GM23338 (cell line): ENCODE measurements at regions not wholly inside any gene's neighbourhood (a gene's known extent, or its start where the extent isn't known, plus 50 kb on each side); places are given as distances from the start of the nearest gene placed in this dataset.

Experiments
- ATAC-seq: fragments of 200-7000 bp; cut with Tn5 transposase; 3 replicates; pipeline ENCODE4 v1.9.1; 2020
- DNase-seq: peaks from one replicate; pipeline ENCODE4 v3.0.0-alpha.2; 2015; ENCODE audit warnings: low spot score
- H2AFZ ChIP-seq: fragments of 200-600 bp; sonication (generic); 2 replicates; pipeline ENCODE4 v1.8.0; 2016; ENCODE audit warnings: antibody characterized with exemption, mild to moderate bottlenecking, moderate library complexity
- H3F3A ChIP-seq: fragments of 200-600 bp; sonication (generic); replicated peaks from 2 replicates; pipeline ENCODE4 v1.8.0; 2017; ENCODE audit warnings: antibody characterized with exemption, mixed run types, low read depth
- H3K27ac ChIP-seq: fragments of 200-600 bp; sonication (generic); 2 replicates; pipeline ENCODE4 v1.6.1; 2016; ENCODE audit warnings: low read depth
- H3K27me3 ChIP-seq: fragments of 200-600 bp; sonication (generic); 2 replicates; pipeline ENCODE4 v1.8.0; 2016; ENCODE audit warnings: mild to moderate bottlenecking, mixed run types, moderate library complexity; ENCODE audit not compliant: insufficient read depth
- H3K36me3 ChIP-seq: fragments of 200-600 bp; sonication (generic); 2 replicates; pipeline ENCODE4 v1.8.0; 2016; ENCODE audit warnings: mild to moderate bottlenecking; ENCODE audit not compliant: insufficient read depth
- H3K4me1 ChIP-seq: fragments of 200-600 bp; sonication (generic); 2 replicates; pipeline ENCODE4 v1.8.0; 2016; ENCODE audit warnings: mild to moderate bottlenecking, moderate library complexity; ENCODE audit not compliant: insufficient read depth
- H3K4me2 ChIP-seq: fragments of 200-600 bp; sonication (generic); 2 replicates; pipeline ENCODE4 v1.7.1; 2017; ENCODE audit warnings: mixed run types
- H3K4me3 ChIP-seq: fragments of 200-600 bp; sonication (generic); 2 replicates; pipeline ENCODE4 v1.6.1; 2016; ENCODE audit warnings: mixed run types
- H3K79me2 ChIP-seq: fragments of 200-600 bp; sonication (generic); replicated peaks from 2 replicates; pipeline ENCODE4 v1.8.0; 2017; ENCODE audit warnings: mild to moderate bottlenecking; ENCODE audit not compliant: insufficient read depth
- H3K9me2 ChIP-seq: fragments of 200-600 bp; sonication (generic); 2 replicates; pipeline ENCODE4 v1.8.0; 2017; ENCODE audit not compliant: insufficient read depth
- H4K20me1 ChIP-seq: fragments of 200-600 bp; sonication (generic); replicated peaks from 2 replicates; pipeline ENCODE4 v1.8.0; 2017; ENCODE audit warnings: mild to moderate bottlenecking; ENCODE audit not compliant: insufficient read depth
- H3K27ac Mint-ChIP-seq: 2 replicates; pipeline ENCODE4 v1.8.0; 2020; ENCODE audit warnings: inconsistent platforms, mild to moderate bottlenecking, moderate library complexity, mixed read lengths
- H3K27me3 Mint-ChIP-seq: 3 replicates; pipeline ENCODE4 v1.8.0; 2022; ENCODE audit warnings: low read depth, mild to moderate bottlenecking, moderate library complexity, mixed read lengths, inconsistent platforms; ENCODE audit not compliant: insufficient read depth, poor library complexity
- H3K36me3 Mint-ChIP-seq: 3 replicates; pipeline ENCODE4 v1.8.0; 2021; ENCODE audit warnings: low read depth, mild to moderate bottlenecking, inconsistent platforms, moderate library complexity, mixed read lengths
- H3K4me1 Mint-ChIP-seq: 3 replicates; pipeline ENCODE4 v1.8.0; 2020; ENCODE audit warnings: mild to moderate bottlenecking, inconsistent platforms, mixed read lengths
- H3K4me3 Mint-ChIP-seq: 3 replicates; pipeline ENCODE4 v1.8.0; 2021; ENCODE audit warnings: moderate library complexity, mild to moderate bottlenecking, inconsistent platforms, mixed read lengths
- H3K9me3 Mint-ChIP-seq: 3 replicates; pipeline ENCODE4 v1.8.0; 2020; ENCODE audit warnings: moderate library complexity, mild to moderate bottlenecking, inconsistent platforms, mixed read lengths
- TF ChIP-seq, protein P1 (sequence below), 2 experiments: fragments of 200-600 bp in 1 of 2; sonication (generic) in 1 of 2; conservative IDR thresholded peaks; 2 replicates each; pipeline versions ENCODE4 v1.5.1 to v1.6.1; 2016 to 2017; ENCODE audit warnings: antibody characterized with exemption in 2 of 2, low read depth in 2 of 2, mild to moderate bottlenecking in 2 of 2, moderate library complexity in 1 of 2
- TF ChIP-seq, protein P2 (sequence below): fragments of 250-450 bp; sonication (Bioruptor Pico); IDR thresholded peaks from 2 replicates; pipeline ENCODE4 v1.5.0; 2020; ENCODE audit warnings: mild to moderate bottlenecking, moderate library complexity

DNA sequence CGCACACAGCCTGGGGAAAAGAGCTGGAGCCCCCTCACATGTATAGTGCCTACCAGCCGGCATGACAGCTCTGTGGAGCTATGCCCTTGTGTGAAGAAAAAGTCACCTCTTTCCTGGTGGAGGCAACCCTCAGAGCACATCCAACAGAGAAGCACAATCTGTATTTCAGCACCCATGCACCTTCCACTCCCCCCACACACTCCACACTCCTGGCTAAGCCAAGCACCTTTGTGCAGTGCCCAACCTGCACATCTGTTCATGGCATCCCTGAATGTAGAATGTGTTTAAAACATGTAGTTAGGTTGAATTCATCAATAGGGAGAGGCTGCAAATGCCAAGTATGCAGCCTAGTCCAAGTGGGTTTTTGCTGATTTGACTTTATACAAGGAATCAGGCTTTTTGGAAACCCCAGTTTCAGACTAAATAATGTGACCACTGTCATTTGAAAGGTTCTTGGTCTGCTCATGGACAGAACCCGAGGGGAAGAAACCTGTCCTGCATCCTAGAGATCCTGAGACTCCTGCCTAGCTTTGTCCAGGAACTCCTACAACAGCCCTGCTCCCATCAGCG, 197.1 kb downstream of the TOMM20 start:
- Histone ChIP-seq H3F3A (no peaks in the 10 kb centered on the region), H3K4me1 (peaks cover 4% of the 10 kb centered on the region; the same call in 1 of the 2 replicates), H2AFZ (no peak overlapping the region), H3K27ac (no peak overlapping the region), H3K36me3 (no peaks in the 10 kb centered on the region), H3K79me2 (no peaks in the 10 kb centered on the region), H3K27me3 (no peaks in the 10 kb centered on the region), H3K9me2 (no peaks in the 10 kb centered on the region), H3K4me3 (no peak overlapping the region), H4K20me1 (no peaks in the 10 kb centered on the region), H3K4me2 (no peak overlapping the region)
- ATAC-seq (no peak), DNase-seq (no peak)
- Mint-ChIP-seq H3K27ac (no peak overlapping the region), H3K36me3 (no peaks in the 10 kb centered on the region), H3K4me1 (peaks cover 26% of the 10 kb centered on the region), H3K9me3 (no peaks in the 10 kb centered on the region), H3K4me3 (no peak overlapping the region), H3K27me3 (peaks cover 13% of the 10 kb centered on the region)
- TF ChIP-seq, protein P1, sequence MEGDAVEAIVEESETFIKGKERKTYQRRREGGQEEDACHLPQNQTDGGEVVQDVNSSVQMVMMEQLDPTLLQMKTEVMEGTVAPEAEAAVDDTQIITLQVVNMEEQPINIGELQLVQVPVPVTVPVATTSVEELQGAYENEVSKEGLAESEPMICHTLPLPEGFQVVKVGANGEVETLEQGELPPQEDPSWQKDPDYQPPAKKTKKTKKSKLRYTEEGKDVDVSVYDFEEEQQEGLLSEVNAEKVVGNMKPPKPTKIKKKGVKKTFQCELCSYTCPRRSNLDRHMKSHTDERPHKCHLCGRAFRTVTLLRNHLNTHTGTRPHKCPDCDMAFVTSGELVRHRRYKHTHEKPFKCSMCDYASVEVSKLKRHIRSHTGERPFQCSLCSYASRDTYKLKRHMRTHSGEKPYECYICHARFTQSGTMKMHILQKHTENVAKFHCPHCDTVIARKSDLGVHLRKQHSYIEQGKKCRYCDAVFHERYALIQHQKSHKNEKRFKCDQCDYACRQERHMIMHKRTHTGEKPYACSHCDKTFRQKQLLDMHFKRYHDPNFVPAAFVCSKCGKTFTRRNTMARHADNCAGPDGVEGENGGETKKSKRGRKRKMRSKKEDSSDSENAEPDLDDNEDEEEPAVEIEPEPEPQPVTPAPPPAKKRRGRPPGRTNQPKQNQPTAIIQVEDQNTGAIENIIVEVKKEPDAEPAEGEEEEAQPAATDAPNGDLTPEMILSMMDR (conservative IDR thresholded peaks at IDR 0.05; ENCODE audit: low read depth in 2 of 2): no peak
- TF ChIP-seq, protein P2, sequence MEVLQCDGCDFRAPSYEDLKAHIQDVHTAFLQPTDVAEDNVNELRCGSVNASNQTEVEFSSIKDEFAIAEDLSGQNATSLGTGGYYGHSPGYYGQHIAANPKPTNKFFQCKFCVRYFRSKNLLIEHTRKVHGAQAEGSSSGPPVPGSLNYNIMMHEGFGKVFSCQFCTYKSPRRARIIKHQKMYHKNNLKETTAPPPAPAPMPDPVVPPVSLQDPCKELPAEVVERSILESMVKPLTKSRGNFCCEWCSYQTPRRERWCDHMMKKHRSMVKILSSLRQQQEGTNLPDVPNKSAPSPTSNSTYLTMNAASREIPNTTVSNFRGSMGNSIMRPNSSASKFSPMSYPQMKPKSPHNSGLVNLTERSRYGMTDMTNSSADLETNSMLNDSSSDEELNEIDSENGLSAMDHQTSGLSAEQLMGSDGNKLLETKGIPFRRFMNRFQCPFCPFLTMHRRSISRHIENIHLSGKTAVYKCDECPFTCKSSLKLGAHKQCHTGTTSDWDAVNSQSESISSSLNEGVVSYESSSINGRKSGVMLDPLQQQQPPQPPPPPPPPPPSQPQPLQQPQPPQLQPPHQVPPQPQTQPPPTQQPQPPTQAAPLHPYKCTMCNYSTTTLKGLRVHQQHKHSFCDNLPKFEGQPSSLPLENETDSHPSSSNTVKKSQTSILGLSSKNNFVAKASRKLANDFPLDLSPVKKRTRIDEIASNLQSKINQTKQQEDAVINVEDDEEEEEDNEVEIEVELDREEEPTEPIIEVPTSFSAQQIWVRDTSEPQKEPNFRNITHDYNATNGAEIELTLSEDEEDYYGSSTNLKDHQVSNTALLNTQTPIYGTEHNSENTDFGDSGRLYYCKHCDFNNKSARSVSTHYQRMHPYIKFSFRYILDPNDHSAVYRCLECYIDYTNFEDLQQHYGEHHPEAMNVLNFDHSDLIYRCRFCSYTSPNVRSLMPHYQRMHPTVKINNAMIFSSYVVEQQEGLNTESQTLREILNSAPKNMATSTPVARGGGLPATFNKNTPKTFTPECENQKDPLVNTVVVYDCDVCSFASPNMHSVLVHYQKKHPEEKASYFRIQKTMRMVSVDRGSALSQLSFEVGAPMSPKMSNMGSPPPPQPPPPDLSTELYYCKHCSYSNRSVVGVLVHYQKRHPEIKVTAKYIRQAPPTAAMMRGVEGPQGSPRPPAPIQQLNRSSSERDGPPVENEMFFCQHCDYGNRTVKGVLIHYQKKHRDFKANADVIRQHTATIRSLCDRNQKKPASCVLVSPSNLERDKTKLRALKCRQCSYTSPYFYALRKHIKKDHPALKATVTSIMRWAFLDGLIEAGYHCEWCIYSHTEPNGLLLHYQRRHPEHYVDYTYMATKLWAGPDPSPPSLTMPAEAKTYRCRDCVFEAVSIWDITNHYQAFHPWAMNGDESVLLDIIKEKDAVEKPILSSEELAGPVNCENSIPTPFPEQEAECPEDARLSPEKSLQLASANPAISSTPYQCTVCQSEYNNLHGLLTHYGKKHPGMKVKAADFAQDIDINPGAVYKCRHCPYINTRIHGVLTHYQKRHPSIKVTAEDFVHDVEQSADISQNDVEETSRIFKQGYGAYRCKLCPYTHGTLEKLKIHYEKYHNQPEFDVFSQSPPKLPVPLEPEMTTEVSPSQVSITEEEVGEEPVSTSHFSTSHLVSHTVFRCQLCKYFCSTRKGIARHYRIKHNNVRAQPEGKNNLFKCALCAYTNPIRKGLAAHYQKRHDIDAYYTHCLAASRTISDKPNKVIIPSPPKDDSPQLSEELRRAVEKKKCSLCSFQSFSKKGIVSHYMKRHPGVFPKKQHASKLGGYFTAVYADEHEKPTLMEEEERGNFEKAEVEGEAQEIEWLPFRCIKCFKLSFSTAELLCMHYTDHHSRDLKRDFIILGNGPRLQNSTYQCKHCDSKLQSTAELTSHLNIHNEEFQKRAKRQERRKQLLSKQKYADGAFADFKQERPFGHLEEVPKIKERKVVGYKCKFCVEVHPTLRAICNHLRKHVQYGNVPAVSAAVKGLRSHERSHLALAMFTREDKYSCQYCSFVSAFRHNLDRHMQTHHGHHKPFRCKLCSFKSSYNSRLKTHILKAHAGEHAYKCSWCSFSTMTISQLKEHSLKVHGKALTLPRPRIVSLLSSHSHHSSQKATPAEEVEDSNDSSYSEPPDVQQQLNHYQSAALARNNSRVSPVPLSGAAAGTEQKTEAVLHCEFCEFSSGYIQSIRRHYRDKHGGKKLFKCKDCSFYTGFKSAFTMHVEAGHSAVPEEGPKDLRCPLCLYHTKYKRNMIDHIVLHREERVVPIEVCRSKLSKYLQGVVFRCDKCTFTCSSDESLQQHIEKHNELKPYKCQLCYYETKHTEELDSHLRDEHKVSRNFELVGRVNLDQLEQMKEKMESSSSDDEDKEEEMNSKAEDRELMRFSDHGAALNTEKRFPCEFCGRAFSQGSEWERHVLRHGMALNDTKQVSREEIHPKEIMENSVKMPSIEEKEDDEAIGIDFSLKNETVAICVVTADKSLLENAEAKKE (CRISPR knock-in tag): no peak

DNA sequence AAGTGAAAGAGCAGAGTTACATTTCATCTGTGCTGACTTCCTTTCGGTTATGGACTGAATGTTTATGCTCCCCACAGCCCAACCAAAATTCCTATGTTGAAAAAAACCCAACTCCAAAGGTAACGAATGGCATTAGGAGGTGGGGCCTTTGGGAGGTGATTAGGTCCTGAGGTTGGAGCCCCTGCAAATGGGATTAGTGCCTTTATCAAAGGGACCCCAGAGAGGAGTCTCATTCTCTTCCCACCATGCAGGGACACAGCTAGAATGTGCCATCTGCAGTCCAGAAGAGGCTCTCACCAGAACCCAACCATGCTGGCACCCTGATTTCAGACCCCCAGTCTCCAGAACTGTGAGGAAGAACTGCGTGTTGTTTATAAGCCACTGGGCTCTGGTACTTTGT, 199.3 kb downstream of the TOMM20 start:
- H4K20me1 ChIP-seq: no peaks in the 10 kb centered on the region
- Mint-ChIP-seq H3K9me3 (no peaks in the 10 kb centered on the region), H3K36me3 (no peaks in the 10 kb centered on the region), H3K27ac (no peak overlapping the region), H3K27me3 (peaks cover 15% of the 10 kb centered on the region), H3K4me1 (peaks cover 32% of the 10 kb centered on the region), H3K4me3 (no peak overlapping the region)
- H3K79me2 ChIP-seq: no peaks in the 10 kb centered on the region
- no peak overlapping the region for H3K4me2 ChIP-seq
- no peak overlapping the region for H3K4me3 ChIP-seq
- H3K27me3 ChIP-seq: no peaks in the 10 kb centered on the region
- DNase-seq (no peak), ATAC-seq (no peak)
- TF ChIP-seq, protein P2 (CRISPR knock-in tag): no peak
- H3K4me1 ChIP-seq: peaks cover 4% of the 10 kb centered on the region; the same call in 1 of the 2 replicates
- no peaks in the 10 kb centered on the region for H3K36me3 ChIP-seq
- no peak overlapping the region for H2AFZ ChIP-seq
- no peaks in the 10 kb centered on the region for H3K9me2 ChIP-seq
- H3F3A ChIP-seq: no peaks in the 10 kb centered on the region
- H3K27ac ChIP-seq: no peak overlapping the region
